ENCODE measurements at regions not wholly inside any gene's neighbourhood (a gene's known extent, or its start where the extent isn't known, plus 50 kb on each side); places are given as distances from the start of the nearest gene placed in this dataset.

DNA sequence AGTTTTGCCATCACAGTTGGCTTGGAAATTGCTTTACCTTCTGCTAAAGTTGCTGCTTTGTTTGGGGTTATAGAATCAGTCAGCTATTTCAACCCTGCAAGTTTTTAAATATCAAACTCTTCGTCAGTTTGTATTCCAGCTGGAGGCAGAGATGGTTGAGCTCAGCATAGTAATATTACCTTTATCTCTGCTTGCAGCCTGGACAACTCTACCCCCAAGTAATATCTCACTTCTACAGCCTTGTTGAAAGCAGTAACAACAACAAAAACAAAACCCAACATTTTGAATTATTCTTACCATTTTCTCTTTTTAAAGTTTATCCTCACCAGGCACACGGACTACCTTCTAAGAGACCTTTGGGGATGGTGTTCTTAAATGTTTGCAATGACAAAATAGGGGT lies 239.1 kb upstream of the PHF14 start:
- no peak overlapping the region for H3K4me2 ChIP-seq (ENCODE audit: low read depth, low read length, poor library complexity, severe bottlenecking)
- DNase-seq: no peak
- no peak overlapping the region for H2AFZ ChIP-seq (ENCODE audit: low read length)
- no peaks in the 10 kb centered on the region for H3K9me2 ChIP-seq (replicated peaks; ENCODE audit: insufficient read depth, low read length)
- H3K27ac ChIP-seq (ENCODE audit: low read length): no peak overlapping the region
- H3K27me3 ChIP-seq (ENCODE audit: low read length): no peaks in the 10 kb centered on the region
- H3K36me3 ChIP-seq (ENCODE audit: insufficient read depth, low read length): no peaks in the 10 kb centered on the region
- no peaks in the 10 kb centered on the region for H3K9me3 ChIP-seq (ENCODE audit: low read length)
- no peak overlapping the region for H3K9ac ChIP-seq (ENCODE audit: low read length)
- no peaks in the 10 kb centered on the region for H3K79me2 ChIP-seq (ENCODE audit: low read length)
- no peaks in the 10 kb centered on the region for H4K20me1 ChIP-seq (ENCODE audit: insufficient read depth, low read depth, low read length)
- H3K4me1 ChIP-seq (ENCODE audit: low read length): no peaks in the 10 kb centered on the region
- H3K4me3 ChIP-seq (ENCODE audit: low read length): no peak overlapping the region

DNA sequence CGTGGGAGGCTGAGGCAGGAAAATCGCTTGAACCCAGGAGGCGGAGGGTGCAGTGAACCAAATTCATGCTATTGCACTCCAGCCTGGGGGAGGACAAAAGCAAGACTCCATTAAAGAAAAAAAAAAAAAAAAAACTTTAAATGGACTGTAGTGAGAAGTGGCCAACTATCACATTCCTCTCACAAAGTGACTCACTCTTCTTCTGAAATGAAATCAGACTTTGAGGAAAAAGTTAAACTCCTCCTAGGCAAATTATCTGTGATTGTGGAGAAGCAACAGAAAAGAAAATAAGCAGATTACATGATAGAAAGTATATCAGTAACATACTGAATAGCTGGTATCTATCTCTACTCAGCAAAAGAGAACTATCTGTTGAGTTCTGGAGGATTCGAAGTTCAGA lies 234.3 kb upstream of the PHF14 start:
- Histone ChIP-seq H4K20me1 (ENCODE audit: insufficient read depth, low read depth, low read length) (no peaks in the 10 kb centered on the region), H3K4me2 (ENCODE audit: low read depth, low read length, poor library complexity, severe bottlenecking) (no peak overlapping the region), H3K27ac (ENCODE audit: low read length) (no peak overlapping the region), H3K9me2 (replicated peaks; ENCODE audit: insufficient read depth, low read length) (no peaks in the 10 kb centered on the region), H3K79me2 (ENCODE audit: low read length) (no peaks in the 10 kb centered on the region), H3K9ac (ENCODE audit: low read length) (no peak overlapping the region), H3K4me3 (ENCODE audit: low read length) (no peak overlapping the region), H3K9me3 (ENCODE audit: low read length) (no peaks in the 10 kb centered on the region), H3K36me3 (ENCODE audit: insufficient read depth, low read length) (no peaks in the 10 kb centered on the region), H3K4me1 (ENCODE audit: low read length) (no peaks in the 10 kb centered on the region), H3K27me3 (ENCODE audit: low read length) (no peaks in the 10 kb centered on the region), H2AFZ (ENCODE audit: low read length) (no peak overlapping the region)
- DNase-seq: no peak

DNA sequence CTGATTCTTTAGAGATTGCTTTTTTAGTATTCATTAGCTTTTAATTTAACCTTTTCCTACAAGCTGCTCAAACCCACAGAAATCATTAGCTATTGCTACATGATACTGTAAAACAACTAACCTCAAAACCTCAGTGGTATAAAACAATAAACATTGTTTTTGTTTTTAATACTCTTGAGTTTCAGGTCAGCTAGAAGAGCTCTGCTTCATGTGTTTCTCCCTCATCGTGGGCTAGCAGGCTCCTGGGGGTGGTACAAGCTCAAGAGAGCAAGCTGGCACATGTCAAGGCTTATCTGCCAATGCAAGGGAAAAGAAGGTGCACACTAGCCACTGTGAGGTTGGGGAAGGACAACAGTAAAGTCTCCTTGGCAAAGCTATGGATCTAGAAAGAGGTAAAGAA lies 232.9 kb upstream of the PHF14 start:
- no peak overlapping the region for H3K4me3 ChIP-seq (ENCODE audit: low read length)
- no peak overlapping the region for H2AFZ ChIP-seq (ENCODE audit: low read length)
- H3K79me2 ChIP-seq (ENCODE audit: low read length): no peaks in the 10 kb centered on the region
- no peaks in the 10 kb centered on the region for H3K9me3 ChIP-seq (ENCODE audit: low read length)
- H3K4me2 ChIP-seq (ENCODE audit: low read depth, low read length, poor library complexity, severe bottlenecking): no peak overlapping the region
- H4K20me1 ChIP-seq (ENCODE audit: insufficient read depth, low read depth, low read length): no peaks in the 10 kb centered on the region
- H3K27me3 ChIP-seq (ENCODE audit: low read length): no peaks in the 10 kb centered on the region
- no peak overlapping the region for H3K27ac ChIP-seq (ENCODE audit: low read length)
- H3K9me2 ChIP-seq (replicated peaks; ENCODE audit: insufficient read depth, low read length): no peaks in the 10 kb centered on the region
- H3K9ac ChIP-seq (ENCODE audit: low read length): no peak overlapping the region
- H3K36me3 ChIP-seq (ENCODE audit: insufficient read depth, low read length): no peaks in the 10 kb centered on the region
- no peak for DNase-seq
- no peaks in the 10 kb centered on the region for H3K4me1 ChIP-seq (ENCODE audit: low read length)

DNA sequence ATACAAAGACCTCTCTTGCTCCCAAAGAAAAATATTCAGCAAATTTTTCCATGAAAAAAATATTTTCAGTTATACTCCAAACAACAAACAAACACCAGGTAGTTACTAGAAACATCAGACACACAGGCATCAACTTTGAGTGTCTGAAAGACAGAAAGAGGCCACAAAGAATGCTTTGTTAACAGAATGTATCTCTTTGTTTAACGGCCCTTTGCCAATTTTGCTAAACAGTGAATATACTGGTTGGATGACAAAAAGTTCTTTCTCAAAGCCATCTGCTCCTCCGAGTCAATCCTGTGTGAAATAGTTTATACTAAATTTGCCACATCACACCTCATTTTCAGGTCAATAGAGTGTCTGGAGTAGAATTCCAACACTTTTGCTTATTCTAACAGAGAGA lies 216.7 kb upstream of the PHF14 start:
- Histone ChIP-seq H3K9me3 (ENCODE audit: low read length) (peaks cover 14% of the 10 kb centered on the region), H3K4me2 (ENCODE audit: low read depth, low read length, poor library complexity, severe bottlenecking) (no peak overlapping the region), H4K20me1 (ENCODE audit: insufficient read depth, low read depth, low read length) (no peaks in the 10 kb centered on the region), H3K27me3 (ENCODE audit: low read length) (0 out of 2 replicates have a peak, but pooled peaks cover 2% of the 10 kb centered on the region), H3K27ac (ENCODE audit: low read length) (no peak overlapping the region), H2AFZ (ENCODE audit: low read length) (no peak overlapping the region), H3K36me3 (ENCODE audit: insufficient read depth, low read length) (no peaks in the 10 kb centered on the region), H3K9ac (ENCODE audit: low read length) (no peak overlapping the region), H3K79me2 (ENCODE audit: low read length) (no peaks in the 10 kb centered on the region), H3K9me2 (replicated peaks; ENCODE audit: insufficient read depth, low read length) (no peaks in the 10 kb centered on the region), H3K4me1 (ENCODE audit: low read length) (no peaks in the 10 kb centered on the region), H3K4me3 (ENCODE audit: low read length) (no peak overlapping the region)
- no peak for DNase-seq

DNA sequence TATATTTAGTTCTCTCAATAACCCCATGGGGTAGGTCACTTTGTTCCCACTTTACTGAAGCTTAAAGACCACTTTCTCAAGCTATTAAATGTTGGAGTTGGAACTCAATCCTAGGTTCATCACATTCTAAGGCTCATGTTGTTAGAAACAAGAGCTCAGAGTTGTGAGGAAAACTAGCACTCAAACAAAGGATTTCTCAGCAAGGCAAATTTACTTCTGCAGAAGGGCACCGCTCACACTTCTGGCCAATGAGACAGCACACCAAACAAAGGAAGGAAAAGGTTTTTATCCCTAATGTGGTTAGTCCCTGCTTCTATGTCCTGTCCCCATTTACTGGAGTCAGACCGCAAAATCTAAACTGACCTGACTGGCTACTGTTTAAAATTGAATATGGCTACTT lies 214.6 kb upstream of the PHF14 start:
- Histone ChIP-seq H2AFZ (ENCODE audit: low read length) (no peak overlapping the region), H3K27me3 (ENCODE audit: low read length) (0 out of 2 replicates have a peak, but pooled peaks cover 2% of the 10 kb centered on the region), H3K4me1 (ENCODE audit: low read length) (no peaks in the 10 kb centered on the region), H3K4me3 (ENCODE audit: low read length) (no peak overlapping the region), H3K9me3 (ENCODE audit: low read length) (peaks cover 14% of the 10 kb centered on the region), H4K20me1 (ENCODE audit: insufficient read depth, low read depth, low read length) (no peaks in the 10 kb centered on the region), H3K79me2 (ENCODE audit: low read length) (no peaks in the 10 kb centered on the region), H3K4me2 (ENCODE audit: low read depth, low read length, poor library complexity, severe bottlenecking) (no peak overlapping the region), H3K9me2 (replicated peaks; ENCODE audit: insufficient read depth, low read length) (no peaks in the 10 kb centered on the region), H3K36me3 (ENCODE audit: insufficient read depth, low read length) (no peaks in the 10 kb centered on the region), H3K27ac (ENCODE audit: low read length) (no peak overlapping the region), H3K9ac (ENCODE audit: low read length) (no peak overlapping the region)
- no peak for DNase-seq

DNA sequence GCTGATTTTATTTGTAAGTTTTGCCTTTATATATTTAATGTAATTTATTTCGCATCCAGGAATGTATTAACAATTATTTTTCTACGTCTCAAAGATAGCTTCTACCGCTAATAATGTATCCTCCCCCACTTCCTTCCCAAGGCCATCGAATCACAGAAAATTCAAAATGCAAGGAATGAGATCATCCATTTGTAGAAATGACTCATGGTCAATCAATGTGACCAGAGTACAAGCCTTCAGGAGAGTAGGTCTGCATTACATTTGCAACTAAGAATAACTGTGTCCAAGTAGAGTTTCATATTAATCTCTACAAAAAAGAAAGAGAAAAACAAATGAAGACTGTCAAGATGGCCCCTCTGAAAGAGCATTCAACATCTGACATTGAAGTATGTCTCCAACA lies 205.9 kb upstream of the PHF14 start:
- Histone ChIP-seq H3K4me3 (ENCODE audit: low read length) (no peak overlapping the region), H3K9me3 (ENCODE audit: low read length) (no peaks in the 10 kb centered on the region), H3K79me2 (ENCODE audit: low read length) (no peaks in the 10 kb centered on the region), H3K27ac (ENCODE audit: low read length) (no peak overlapping the region), H2AFZ (ENCODE audit: low read length) (no peak overlapping the region), H3K4me1 (ENCODE audit: low read length) (no peaks in the 10 kb centered on the region), H3K27me3 (ENCODE audit: low read length) (peaks cover 5% of the 10 kb centered on the region; the same call in 1 of the 2 replicates), H3K4me2 (ENCODE audit: low read depth, low read length, poor library complexity, severe bottlenecking) (no peak overlapping the region), H3K36me3 (ENCODE audit: insufficient read depth, low read length) (no peaks in the 10 kb centered on the region), H4K20me1 (ENCODE audit: insufficient read depth, low read depth, low read length) (no peaks in the 10 kb centered on the region), H3K9ac (ENCODE audit: low read length) (no peak overlapping the region), H3K9me2 (replicated peaks; ENCODE audit: insufficient read depth, low read length) (no peaks in the 10 kb centered on the region)
- no peak for DNase-seq

DNA sequence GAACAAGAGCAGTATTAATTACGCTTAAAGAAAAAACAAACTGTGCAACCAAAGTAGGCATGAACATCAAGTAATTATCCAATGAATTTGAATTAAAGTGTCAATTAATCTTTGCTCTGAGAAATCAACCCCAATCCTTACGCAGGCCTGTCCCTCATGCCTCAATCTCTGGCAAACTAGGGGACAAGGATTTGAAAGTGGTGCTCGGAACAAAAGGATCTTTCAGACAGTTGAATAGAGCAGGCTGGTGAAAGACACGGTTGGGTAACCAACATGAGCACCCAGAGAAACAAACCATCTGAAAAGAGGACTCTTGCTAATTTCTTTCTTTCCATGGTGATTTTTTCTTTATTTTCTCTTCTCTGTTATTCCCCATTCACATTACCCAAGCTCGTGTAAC lies 203.5 kb upstream of the PHF14 start:
- no peak overlapping the region for H3K4me3 ChIP-seq (ENCODE audit: low read length)
- no peaks in the 10 kb centered on the region for H3K9me2 ChIP-seq (replicated peaks; ENCODE audit: insufficient read depth, low read length)
- H3K4me2 ChIP-seq (ENCODE audit: low read depth, low read length, poor library complexity, severe bottlenecking): no peak overlapping the region
- H3K79me2 ChIP-seq (ENCODE audit: low read length): no peaks in the 10 kb centered on the region
- DNase-seq: no peak
- H3K27me3 ChIP-seq (ENCODE audit: low read length): peaks cover 2% of the 10 kb centered on the region; the same call in 1 of the 2 replicates
- no peak overlapping the region for H3K27ac ChIP-seq (ENCODE audit: low read length)
- H2AFZ ChIP-seq (ENCODE audit: low read length): no peak overlapping the region
- H3K4me1 ChIP-seq (ENCODE audit: low read length): no peaks in the 10 kb centered on the region
- H3K9ac ChIP-seq (ENCODE audit: low read length): no peak overlapping the region
- H4K20me1 ChIP-seq (ENCODE audit: insufficient read depth, low read depth, low read length): no peaks in the 10 kb centered on the region
- H3K36me3 ChIP-seq (ENCODE audit: insufficient read depth, low read length): no peaks in the 10 kb centered on the region
- no peaks in the 10 kb centered on the region for H3K9me3 ChIP-seq (ENCODE audit: low read length)

DNA sequence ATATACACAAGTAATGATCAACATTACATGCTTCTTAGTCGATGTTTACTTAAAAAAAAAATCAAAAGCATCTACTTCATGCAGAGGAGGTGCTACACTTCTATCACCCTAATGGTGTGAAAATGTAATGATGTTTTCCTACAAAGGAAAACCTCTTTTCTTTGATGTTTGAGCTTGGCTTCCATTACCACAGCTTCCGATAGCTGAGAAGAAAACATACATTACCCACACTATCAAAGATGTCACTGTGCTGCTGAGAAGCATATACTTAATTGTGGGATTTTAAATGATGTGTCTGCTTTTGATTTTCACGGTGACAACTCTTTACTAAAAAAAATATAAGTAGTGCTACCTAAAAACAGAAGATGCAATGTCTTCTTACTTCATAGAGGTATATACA lies 200.2 kb upstream of the PHF14 start:
- H3K27me3 ChIP-seq (ENCODE audit: low read length): peaks cover 2% of the 10 kb centered on the region; the same call in 1 of the 2 replicates
- DNase-seq: no peak
- no peak overlapping the region for H3K4me2 ChIP-seq (ENCODE audit: low read depth, low read length, poor library complexity, severe bottlenecking)
- H4K20me1 ChIP-seq (ENCODE audit: insufficient read depth, low read depth, low read length): no peaks in the 10 kb centered on the region
- H3K4me1 ChIP-seq (ENCODE audit: low read length): no peaks in the 10 kb centered on the region
- no peaks in the 10 kb centered on the region for H3K36me3 ChIP-seq (ENCODE audit: insufficient read depth, low read length)
- H3K9ac ChIP-seq (ENCODE audit: low read length): no peak overlapping the region
- no peak overlapping the region for H2AFZ ChIP-seq (ENCODE audit: low read length)
- H3K9me3 ChIP-seq (ENCODE audit: low read length): no peaks in the 10 kb centered on the region
- no peak overlapping the region for H3K4me3 ChIP-seq (ENCODE audit: low read length)
- no peaks in the 10 kb centered on the region for H3K79me2 ChIP-seq (ENCODE audit: low read length)
- no peaks in the 10 kb centered on the region for H3K9me2 ChIP-seq (replicated peaks; ENCODE audit: insufficient read depth, low read length)
- no peak overlapping the region for H3K27ac ChIP-seq (ENCODE audit: low read length)

Measured in Karpas-422 (cell line).